ENCODE measurements at regions not wholly inside any gene's neighbourhood (a gene's known extent, or its start where the extent isn't known, plus 50 kb on each side); places are given as distances from the start of the nearest gene placed in this dataset.

- in situ Hi-C loops (cut with MboI; ENCODE audit: low sequenced_read_pairs in 4 of 4) (no loop called here), intact Hi-C loops (cut with DNase I; ENCODE audit: low total_unique reads) (no loop called here)
- H3K36me3 ChIP-seq: no peaks in the 10 kb centered on the region
- no peak overlapping the region for H3K4me3 ChIP-seq
- H3K27ac ChIP-seq: no peak overlapping the region
- no peaks in the 10 kb centered on the region for H3K9me3 ChIP-seq
- no peaks in the 10 kb centered on the region for H3K4me1 ChIP-seq
- DNase-seq: no peak
- H3K27me3 ChIP-seq: no peaks in the 10 kb centered on the region
- TF ChIP-seq CTCF (IDR thresholded peaks at IDR 0.05 in 4 of 5, conservative IDR thresholded peaks at IDR 0.05 in 1 of 5): no peak
- no peak for TF ChIP-seq POLR2A (IDR thresholded peaks at IDR 0.05)
- peak in 1 of 2 donors; percentile 60 for ATAC-seq
Observed at GRCh38 chr12:25694072-25694471, 141.0 kb upstream of the LMNTD1 start.

- H3K27ac ChIP-seq: no peak overlapping the region
- no peaks in the 10 kb centered on the region for H3K36me3 ChIP-seq
- H3K4me1 ChIP-seq: no peaks in the 10 kb centered on the region
- TF ChIP-seq POLR2A (IDR thresholded peaks at IDR 0.05): no peak
- no peak for TF ChIP-seq CTCF (IDR thresholded peaks at IDR 0.05 in 4 of 5, conservative IDR thresholded peaks at IDR 0.05 in 1 of 5)
- in situ Hi-C loops (cut with MboI; ENCODE audit: low sequenced_read_pairs in 4 of 4) (no loop called here), intact Hi-C loops (cut with DNase I; ENCODE audit: low total_unique reads) (no loop called here)
- H3K27me3 ChIP-seq: no peaks in the 10 kb centered on the region
- no peak overlapping the region for H3K4me3 ChIP-seq
- ATAC-seq (no peak), DNase-seq (no peak)
- no peaks in the 10 kb centered on the region for H3K9me3 ChIP-seq
Observed at GRCh38 chr12:25695574-25695973, 142.5 kb upstream of the LMNTD1 start.

- intact Hi-C loops (cut with DNase I; ENCODE audit: low total_unique reads): no loop called here
Observed at GRCh38 chr12:25698772-25699171, 145.7 kb upstream of the LMNTD1 start.

GRCh38 chr12:25699454-25699853 is 146.4 kb upstream of the LMNTD1 start:
- intact Hi-C loops (cut with DNase I; ENCODE audit: low total_unique reads) (no loop called here), in situ Hi-C loops (cut with MboI; ENCODE audit: low sequenced_read_pairs in 4 of 4) (no loop called here)
- no peaks in the 10 kb centered on the region for H3K27me3 ChIP-seq
- no peak overlapping the region for H3K4me3 ChIP-seq
- no peak for ATAC-seq
- H3K4me1 ChIP-seq: no peaks in the 10 kb centered on the region
- DNase-seq: no peak
- no peaks in the 10 kb centered on the region for H3K36me3 ChIP-seq
- H3K9me3 ChIP-seq: no peaks in the 10 kb centered on the region
- TF ChIP-seq POLR2A (IDR thresholded peaks at IDR 0.05): no peak
- no peak for TF ChIP-seq CTCF (IDR thresholded peaks at IDR 0.05 in 4 of 5, conservative IDR thresholded peaks at IDR 0.05 in 1 of 5)
- no peak overlapping the region for H3K27ac ChIP-seq

More at GRCh38 chr12:25698772-25699171, 145.7 kb upstream of the LMNTD1 start:
- H3K27ac ChIP-seq: no peak overlapping the region
- in situ Hi-C loops (cut with MboI; ENCODE audit: low sequenced_read_pairs in 4 of 4): no loop called here
- H3K27me3 ChIP-seq: no peaks in the 10 kb centered on the region
- no peak for ATAC-seq
- no peaks in the 10 kb centered on the region for H3K4me1 ChIP-seq
- no peak overlapping the region for H3K4me3 ChIP-seq
- no peaks in the 10 kb centered on the region for H3K36me3 ChIP-seq
- H3K9me3 ChIP-seq: no peaks in the 10 kb centered on the region
- no peak for TF ChIP-seq POLR2A (IDR thresholded peaks at IDR 0.05)
- no peak for TF ChIP-seq CTCF (IDR thresholded peaks at IDR 0.05 in 4 of 5, conservative IDR thresholded peaks at IDR 0.05 in 1 of 5)
- DNase-seq: no peak

DNA sequence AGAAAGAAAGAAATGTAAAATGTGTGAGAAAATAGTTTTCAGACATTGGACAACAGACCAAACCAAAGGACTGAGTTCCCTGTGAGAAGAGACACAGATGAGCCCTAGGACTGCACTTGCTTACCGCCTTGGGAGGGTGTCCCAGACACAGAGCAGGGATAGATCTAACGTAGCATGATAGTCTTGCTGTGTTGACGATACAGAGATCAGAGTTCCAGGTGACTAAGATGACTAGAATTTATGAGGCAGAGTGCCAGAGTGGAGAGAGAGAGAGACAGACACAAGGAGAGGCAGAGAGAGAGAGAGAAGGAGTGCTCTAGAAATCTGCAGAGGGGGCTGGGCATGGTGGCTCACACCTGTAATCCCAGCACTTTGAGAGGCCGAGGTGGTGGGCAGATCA is 148.2 kb upstream of the LMNTD1 start:
- no peaks in the 10 kb centered on the region for H3K27me3 ChIP-seq
- no peak for TF ChIP-seq POLR2A (IDR thresholded peaks at IDR 0.05)
- no peak overlapping the region for H3K27ac ChIP-seq
- intact Hi-C loops (cut with DNase I; ENCODE audit: low total_unique reads): no loop called here
- in situ Hi-C loops (cut with MboI; ENCODE audit: low sequenced_read_pairs in 4 of 4): no loop called here
- H3K4me3 ChIP-seq: no peak overlapping the region
- ATAC-seq: no peak
- H3K36me3 ChIP-seq: no peaks in the 10 kb centered on the region
- DNase-seq: no peak
- H3K4me1 ChIP-seq: no peaks in the 10 kb centered on the region
- H3K9me3 ChIP-seq: no peaks in the 10 kb centered on the region

Measured in gastrocnemius medialis (tissue), 4 donors.